Effector memory CD8-positive, alpha-beta T cell (primary cell): ENCODE measurements at regions not wholly inside any gene's neighbourhood (a gene's known extent, or its start where the extent isn't known, plus 50 kb on each side); places are given as distances from the start of the nearest gene placed in this dataset.

Source experiments
- ATAC-seq: fragments of 150-1000 bp; cut with Tn5 transposase; replicated peaks from 2 replicates; pipeline ENCODE4 v1.10.0; 2021; ENCODE audit warnings: mild to moderate bottlenecking, moderate library complexity
- DNase-seq, 3 experiments: peaks; one replicate each; pipeline ENCODE4 v3.0.0; 2021
- H3K27ac Mint-ChIP-seq, 2 donors: one replicate each; pipeline ENCODE4 v1.8.0; 2022; ENCODE audit warnings: mild to moderate bottlenecking in 2 of 2, mixed read lengths in 2 of 2, moderate library complexity in 2 of 2
- H3K27me3 Mint-ChIP-seq, 2 donors: one replicate each; pipeline ENCODE4 v1.8.0; 2022; ENCODE audit warnings: mixed read lengths in 2 of 2
- H3K36me3 Mint-ChIP-seq: one replicate; pipeline ENCODE4 v1.8.0; 2022; ENCODE audit warnings: mild to moderate bottlenecking, moderate library complexity, mixed read lengths; ENCODE audit not compliant: insufficient read depth
- H3K4me1 Mint-ChIP-seq, 2 donors: one replicate each; pipeline ENCODE4 v1.8.0; 2022; ENCODE audit warnings: low read depth in 2 of 2, mixed read lengths in 2 of 2
- H3K4me3 Mint-ChIP-seq, 2 donors: one replicate each; pipeline ENCODE4 v1.8.0; 2022; ENCODE audit warnings: mild to moderate bottlenecking in 2 of 2, mixed read lengths in 2 of 2, moderate library complexity in 2 of 2
- H3K9me3 Mint-ChIP-seq, 2 donors: one replicate each; pipeline ENCODE4 v1.8.0; 2022; ENCODE audit warnings: mixed read lengths in 2 of 2

GRCh38 chr7:45389073-45389872 lies 184.9 kb upstream of the ADCY1 start:
- H3K36me3 Mint-ChIP-seq = no peaks in the 10 kb centered on the region
- no peaks in the 10 kb centered on the region for H3K9me3 Mint-ChIP-seq
- H3K27ac Mint-ChIP-seq = no peak overlapping the region
- DNase-seq (no peak), ATAC-seq (no peak)
- no peaks in the 10 kb centered on the region for H3K4me1 Mint-ChIP-seq
- no peak overlapping the region for H3K4me3 Mint-ChIP-seq
- H3K27me3 Mint-ChIP-seq = peaks cover 26 to 60% of the 10 kb centered on the region in 2 donors

- H3K27me3 Mint-ChIP-seq = peaks cover 17 to 53% of the 10 kb centered on the region in 2 donors
- H3K9me3 Mint-ChIP-seq = peaks cover 0 to 2% of the 10 kb centered on the region in 2 donors
- DNase-seq (no peak), ATAC-seq (no peak)
- H3K27ac Mint-ChIP-seq = no peak overlapping the region
- H3K4me3 Mint-ChIP-seq = no peak overlapping the region
- H3K36me3 Mint-ChIP-seq = no peaks in the 10 kb centered on the region
- no peaks in the 10 kb centered on the region for H3K4me1 Mint-ChIP-seq
These were observed 184.0 kb upstream of the ADCY1 start for GRCh38 chr7:45390180-45390579.

GRCh38 chr7:45390731-45391130 lies 183.4 kb upstream of the ADCY1 start:
- Mint-ChIP-seq H3K36me3 (no peaks in the 10 kb centered on the region), H3K9me3 (peaks cover 0 to 2% of the 10 kb centered on the region in 2 donors), H3K4me1 (no peaks in the 10 kb centered on the region), H3K27ac (no peak overlapping the region), H3K4me3 (no peak overlapping the region), H3K27me3 (peaks cover 11 to 47% of the 10 kb centered on the region in 2 donors)
- no peak for DNase-seq
- ATAC-seq = no peak

- H3K9me3 Mint-ChIP-seq = peaks cover 2 to 6% of the 10 kb centered on the region in 2 donors
- no peaks in the 10 kb centered on the region for H3K36me3 Mint-ChIP-seq
- no peak overlapping the region for H3K27ac Mint-ChIP-seq
- H3K4me3 Mint-ChIP-seq = no peak overlapping the region
- peaks cover 14 to 36% of the 10 kb centered on the region in 2 donors for H3K27me3 Mint-ChIP-seq
- no peak for ATAC-seq
- no peak for DNase-seq
- no peaks in the 10 kb centered on the region for H3K4me1 Mint-ChIP-seq
These were observed 182.3 kb upstream of the ADCY1 start for GRCh38 chr7:45391618-45392451.

GRCh38 chr7:45394117-45394708 lies 180.0 kb upstream of the ADCY1 start:
- Mint-ChIP-seq H3K27ac (no peak overlapping the region), H3K4me3 (no peak overlapping the region), H3K4me1 (no peaks in the 10 kb centered on the region), H3K9me3 (peaks cover 4 to 6% of the 10 kb centered on the region in 2 donors), H3K27me3 (peaks cover 15 to 22% of the 10 kb centered on the region in 2 donors), H3K36me3 (no peaks in the 10 kb centered on the region)
- DNase-seq (no peak), ATAC-seq (no peak)

GRCh38 chr7:45399069-45399468 lies 175.1 kb upstream of the ADCY1 start:
- Mint-ChIP-seq H3K4me3 (no peak overlapping the region), H3K9me3 (peaks cover 4 to 6% of the 10 kb centered on the region in 2 donors), H3K27me3 (peaks cover 12 to 28% of the 10 kb centered on the region in 2 donors), H3K27ac (no peak overlapping the region), H3K4me1 (no peaks in the 10 kb centered on the region), H3K36me3 (no peaks in the 10 kb centered on the region)
- no peak for DNase-seq
- no peak for ATAC-seq

- H3K9me3 Mint-ChIP-seq = peaks cover 2 to 6% of the 10 kb centered on the region in 2 donors
- no peak overlapping the region for H3K27ac Mint-ChIP-seq
- H3K4me1 Mint-ChIP-seq = no peaks in the 10 kb centered on the region
- peaks cover 12 to 39% of the 10 kb centered on the region in 2 donors for H3K27me3 Mint-ChIP-seq
- ATAC-seq (no peak), DNase-seq (no peak)
- H3K4me3 Mint-ChIP-seq = no peak overlapping the region
- H3K36me3 Mint-ChIP-seq = no peaks in the 10 kb centered on the region
These were observed 173.5 kb upstream of the ADCY1 start for GRCh38 chr7:45400680-45401079.

GRCh38 chr7:45401155-45401554 lies 173.0 kb upstream of the ADCY1 start:
- H3K4me1 Mint-ChIP-seq = no peaks in the 10 kb centered on the region
- DNase-seq (no peak), ATAC-seq (no peak)
- no peak overlapping the region for H3K4me3 Mint-ChIP-seq
- no peaks in the 10 kb centered on the region for H3K36me3 Mint-ChIP-seq
- peaks cover 2 to 3% of the 10 kb centered on the region in 2 donors for H3K9me3 Mint-ChIP-seq
- H3K27ac Mint-ChIP-seq = no peak overlapping the region
- peaks cover 10 to 39% of the 10 kb centered on the region in 2 donors for H3K27me3 Mint-ChIP-seq

- ATAC-seq = no peak
- H3K4me3 Mint-ChIP-seq = no peak overlapping the region
- no peaks in the 10 kb centered on the region for H3K36me3 Mint-ChIP-seq
- H3K4me1 Mint-ChIP-seq = no peaks in the 10 kb centered on the region
- H3K27ac Mint-ChIP-seq = no peak overlapping the region
- H3K27me3 Mint-ChIP-seq = peaks cover 12 to 39% of the 10 kb centered on the region in 2 donors
- peaks cover 0 to 2% of the 10 kb centered on the region in 2 donors for H3K9me3 Mint-ChIP-seq
- no peak for DNase-seq
These were observed 172.3 kb upstream of the ADCY1 start for GRCh38 chr7:45401851-45402250.

- H3K27me3 Mint-ChIP-seq = peaks cover 12 to 39% of the 10 kb centered on the region in 2 donors
- no peaks in the 10 kb centered on the region for H3K4me1 Mint-ChIP-seq
- DNase-seq = no peak
- no peak overlapping the region for H3K27ac Mint-ChIP-seq
- no peaks in the 10 kb centered on the region for H3K9me3 Mint-ChIP-seq
- H3K36me3 Mint-ChIP-seq = no peaks in the 10 kb centered on the region
- ATAC-seq = no peak
- no peak overlapping the region for H3K4me3 Mint-ChIP-seq
These were observed 171.5 kb upstream of the ADCY1 start for GRCh38 chr7:45402480-45403218.

- no peak overlapping the region for H3K27ac Mint-ChIP-seq
- no peaks in the 10 kb centered on the region for H3K9me3 Mint-ChIP-seq
- H3K27me3 Mint-ChIP-seq = peaks cover 13 to 44% of the 10 kb centered on the region in 2 donors
- no peak overlapping the region for H3K4me3 Mint-ChIP-seq
- ATAC-seq = no peak
- DNase-seq = no peak
- no peaks in the 10 kb centered on the region for H3K36me3 Mint-ChIP-seq
- no peaks in the 10 kb centered on the region for H3K4me1 Mint-ChIP-seq
These were observed 169.5 kb upstream of the ADCY1 start for GRCh38 chr7:45404622-45405021.

- ATAC-seq = no peak
- no peaks in the 10 kb centered on the region for H3K36me3 Mint-ChIP-seq
- no peak overlapping the region for H3K27ac Mint-ChIP-seq
- H3K4me1 Mint-ChIP-seq = no peaks in the 10 kb centered on the region
- H3K9me3 Mint-ChIP-seq = peaks cover 2 to 7% of the 10 kb centered on the region in 2 donors
- H3K4me3 Mint-ChIP-seq = no peak overlapping the region
- peaks cover 13 to 32% of the 10 kb centered on the region in 2 donors for H3K27me3 Mint-ChIP-seq
- no peak for DNase-seq
These were observed 166.3 kb upstream of the ADCY1 start for GRCh38 chr7:45407730-45408408.

GRCh38 chr7:45408409-45408737 lies 165.8 kb upstream of the ADCY1 start:
- ATAC-seq = no peak
- H3K27ac Mint-ChIP-seq = no peak overlapping the region
- H3K4me3 Mint-ChIP-seq = no peak overlapping the region
- peaks cover 13 to 32% of the 10 kb centered on the region in 2 donors for H3K27me3 Mint-ChIP-seq
- H3K9me3 Mint-ChIP-seq = peaks cover 2 to 7% of the 10 kb centered on the region in 2 donors
- DNase-seq = no peak
- H3K4me1 Mint-ChIP-seq = no peaks in the 10 kb centered on the region
- no peaks in the 10 kb centered on the region for H3K36me3 Mint-ChIP-seq
